ENCODE measurements at regions not wholly inside any gene's neighbourhood (a gene's known extent, or its start where the extent isn't known, plus 50 kb on each side); places are given as distances from the start of the nearest gene placed in this dataset.
"Not testable (repeated sequence)": the region's sequence is repeated elsewhere in the genome, so short reads cannot be mapped to it uniquely, and the experiment has no call there.

DNA sequence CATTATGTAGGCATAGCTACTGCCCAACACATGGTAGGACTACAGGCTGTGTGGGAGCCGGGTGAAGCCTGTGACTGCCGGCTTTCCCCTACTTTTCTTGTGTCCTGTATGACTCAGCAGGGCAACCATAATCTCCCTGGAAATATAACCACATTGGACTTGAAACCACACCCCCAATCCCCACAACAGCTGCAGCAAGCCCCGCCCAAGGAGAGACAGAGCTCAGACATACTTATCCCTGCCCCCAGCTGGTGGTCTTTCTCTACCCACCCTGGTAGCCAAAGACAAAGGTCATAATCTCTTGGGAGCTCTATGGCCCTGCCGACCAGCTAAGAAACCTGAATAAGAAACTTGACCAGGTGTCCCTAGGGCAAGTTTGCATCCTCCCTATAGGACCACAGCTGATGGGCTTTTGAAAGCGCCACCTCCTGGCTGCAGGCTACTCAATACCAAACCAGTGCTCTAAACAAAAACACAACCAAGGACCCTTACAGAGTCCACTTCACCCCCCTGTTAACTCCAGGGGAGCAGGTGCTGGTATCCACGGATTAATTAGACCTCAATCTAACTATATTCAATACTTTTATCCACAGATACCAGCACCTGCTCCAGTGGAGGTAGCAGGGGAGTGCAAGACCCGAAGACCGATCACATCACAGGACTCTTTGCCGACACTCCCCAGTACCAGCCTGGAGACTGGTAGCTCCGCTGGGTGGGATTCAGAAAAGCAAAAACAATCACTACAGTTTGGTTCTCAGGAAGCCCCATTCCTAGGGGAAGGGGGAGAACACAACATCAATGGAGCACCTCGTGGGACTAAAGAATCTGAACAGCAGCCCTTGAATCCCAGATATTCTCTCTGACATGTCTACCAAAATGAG is 91.2 kb downstream of the IRX5 start:
- H3K27me3 ChIP-seq (ENCODE audit: control insufficient read depth, low read length) = no peaks in the 10 kb centered on the region
- H3K4me3 ChIP-seq (ENCODE audit: low read length) = no peak overlapping the region
- H4K20me1 ChIP-seq (ENCODE audit: control insufficient read depth, insufficient read depth, low read depth, low read length) = no peaks in the 10 kb centered on the region
- no peaks in the 10 kb centered on the region for H3K79me2 ChIP-seq (ENCODE audit: control insufficient read depth, low read length)
- H3K9me2 ChIP-seq (replicated peaks; ENCODE audit: control insufficient read depth, low read length) = no peaks in the 10 kb centered on the region
- no peaks in the 10 kb centered on the region for H3F3A ChIP-seq (ENCODE audit: control insufficient read depth, insufficient read depth)
- no peaks in the 10 kb centered on the region for H3K4me1 ChIP-seq (ENCODE audit: control insufficient read depth, low read length)
- H3K27ac ChIP-seq (ENCODE audit: low read depth, low read length) = no peak overlapping the region
- no peak overlapping the region for H3K4me2 ChIP-seq (ENCODE audit: low read length)
- H3K36me3 ChIP-seq (ENCODE audit: control insufficient read depth, low read length) = no peaks in the 10 kb centered on the region
- TF ChIP-seq, protein P1, sequence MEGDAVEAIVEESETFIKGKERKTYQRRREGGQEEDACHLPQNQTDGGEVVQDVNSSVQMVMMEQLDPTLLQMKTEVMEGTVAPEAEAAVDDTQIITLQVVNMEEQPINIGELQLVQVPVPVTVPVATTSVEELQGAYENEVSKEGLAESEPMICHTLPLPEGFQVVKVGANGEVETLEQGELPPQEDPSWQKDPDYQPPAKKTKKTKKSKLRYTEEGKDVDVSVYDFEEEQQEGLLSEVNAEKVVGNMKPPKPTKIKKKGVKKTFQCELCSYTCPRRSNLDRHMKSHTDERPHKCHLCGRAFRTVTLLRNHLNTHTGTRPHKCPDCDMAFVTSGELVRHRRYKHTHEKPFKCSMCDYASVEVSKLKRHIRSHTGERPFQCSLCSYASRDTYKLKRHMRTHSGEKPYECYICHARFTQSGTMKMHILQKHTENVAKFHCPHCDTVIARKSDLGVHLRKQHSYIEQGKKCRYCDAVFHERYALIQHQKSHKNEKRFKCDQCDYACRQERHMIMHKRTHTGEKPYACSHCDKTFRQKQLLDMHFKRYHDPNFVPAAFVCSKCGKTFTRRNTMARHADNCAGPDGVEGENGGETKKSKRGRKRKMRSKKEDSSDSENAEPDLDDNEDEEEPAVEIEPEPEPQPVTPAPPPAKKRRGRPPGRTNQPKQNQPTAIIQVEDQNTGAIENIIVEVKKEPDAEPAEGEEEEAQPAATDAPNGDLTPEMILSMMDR (IDR thresholded peaks at IDR 0.05; ENCODE audit: low read depth, low read length, poor library complexity, severe bottlenecking) = peak; percentile 22
- TF ChIP-seq EZH2phosphoT487 (IDR thresholded peaks at IDR 0.05; ENCODE audit: borderline replicate concordance, low read length) = no peak
- H3K9me3 ChIP-seq (ENCODE audit: control insufficient read depth, insufficient read depth, low read length) = peaks cover 4% of the 10 kb centered on the region; the same call in 1 of the 2 replicates

DNA sequence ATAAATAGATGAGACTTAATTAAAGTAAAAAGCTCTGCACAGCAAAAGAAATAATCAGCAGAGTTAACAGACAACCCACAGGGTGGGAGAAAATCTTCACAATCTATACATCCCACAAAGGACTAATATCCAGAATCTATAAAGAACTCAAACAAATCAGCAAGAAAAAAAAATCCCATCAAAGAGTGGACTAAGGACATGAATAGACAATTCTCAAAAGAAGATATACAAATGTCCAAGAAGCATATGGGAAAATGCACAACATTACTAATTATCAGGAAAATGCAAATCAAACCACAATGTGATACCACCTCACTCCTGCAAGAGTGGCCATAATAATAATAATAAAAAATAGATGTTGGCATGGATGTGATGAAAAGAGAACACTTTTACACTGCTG is 96.6 kb downstream of the IRX5 start:
- H3K79me2 ChIP-seq (ENCODE audit: control insufficient read depth, low read length); H3K9me3 ChIP-seq (ENCODE audit: control insufficient read depth, insufficient read depth, low read length); H3K4me3 ChIP-seq (ENCODE audit: low read length); H3K36me3 ChIP-seq (ENCODE audit: control insufficient read depth, low read length); H3F3A ChIP-seq (ENCODE audit: control insufficient read depth, insufficient read depth); H3K4me2 ChIP-seq (ENCODE audit: low read length); H4K20me1 ChIP-seq (ENCODE audit: control insufficient read depth, insufficient read depth, low read depth, low read length); H3K9me2 ChIP-seq (replicated peaks; ENCODE audit: control insufficient read depth, low read length); H3K27ac ChIP-seq (ENCODE audit: low read depth, low read length); H3K4me1 ChIP-seq (ENCODE audit: control insufficient read depth, low read length); H3K27me3 ChIP-seq (ENCODE audit: control insufficient read depth, low read length): not testable (repeated sequence)

DNA sequence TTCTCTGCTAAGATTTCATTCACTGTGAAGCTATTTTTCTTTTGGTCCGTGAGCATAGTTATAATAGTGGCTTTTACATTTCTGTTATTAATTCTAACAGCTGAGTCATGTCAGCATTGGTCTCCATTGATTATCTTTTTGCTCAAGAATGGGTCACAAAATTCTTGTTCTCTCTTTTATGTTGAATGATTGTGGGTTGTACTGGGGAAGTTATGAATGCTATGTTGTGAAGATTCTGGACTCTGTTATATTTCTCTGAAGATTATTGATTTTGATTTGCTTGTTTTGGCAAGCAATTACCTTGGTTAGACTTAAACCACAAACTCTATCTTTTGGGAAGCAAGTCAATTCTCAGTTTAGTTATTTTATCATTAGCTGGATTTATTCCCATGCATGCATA is 98.8 kb downstream of the IRX5 start:
- Histone ChIP-seq H4K20me1 (ENCODE audit: control insufficient read depth, insufficient read depth, low read depth, low read length) (no peaks in the 10 kb centered on the region), H3K27me3 (ENCODE audit: control insufficient read depth, low read length) (no peaks in the 10 kb centered on the region), H3K79me2 (ENCODE audit: control insufficient read depth, low read length) (no peaks in the 10 kb centered on the region), H3F3A (ENCODE audit: control insufficient read depth, insufficient read depth) (no peaks in the 10 kb centered on the region), H3K36me3 (ENCODE audit: control insufficient read depth, low read length) (no peaks in the 10 kb centered on the region), H3K4me2 (ENCODE audit: low read length) (no peak overlapping the region), H3K4me1 (ENCODE audit: control insufficient read depth, low read length) (no peaks in the 10 kb centered on the region), H3K9me3 (ENCODE audit: control insufficient read depth, insufficient read depth, low read length) (no peaks in the 10 kb centered on the region), H3K9me2 (replicated peaks; ENCODE audit: control insufficient read depth, low read length) (no peaks in the 10 kb centered on the region), H3K4me3 (ENCODE audit: low read length) (no peak overlapping the region), H3K27ac (ENCODE audit: low read depth, low read length) (no peak overlapping the region)
- TF ChIP-seq, protein P1 (IDR thresholded peaks at IDR 0.05; ENCODE audit: low read depth, low read length, poor library complexity, severe bottlenecking) = no peak
- TF ChIP-seq EZH2phosphoT487 (IDR thresholded peaks at IDR 0.05; ENCODE audit: borderline replicate concordance, low read length) = no peak

DNA sequence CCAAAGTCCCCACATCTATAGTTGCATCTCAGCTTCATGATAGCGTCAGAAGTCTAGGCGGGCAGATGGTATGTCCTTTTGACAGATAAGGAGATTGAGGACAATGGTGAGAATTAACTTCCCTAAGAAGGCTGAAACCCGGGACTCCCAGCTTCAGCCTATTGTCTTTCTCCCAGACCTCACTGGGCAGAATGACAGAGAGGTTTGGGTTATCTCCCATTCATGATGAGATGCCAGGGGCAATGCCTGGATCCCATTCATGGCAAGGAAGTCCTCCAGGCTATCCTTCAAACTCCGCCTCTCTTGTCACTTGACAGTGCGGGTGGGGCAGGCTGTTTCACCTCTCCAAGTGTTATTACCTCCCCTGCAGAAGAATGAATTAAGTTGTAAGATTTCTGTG is 100.3 kb downstream of the IRX5 start:
- no peaks in the 10 kb centered on the region for H3K79me2 ChIP-seq (ENCODE audit: control insufficient read depth, low read length)
- no peak for TF ChIP-seq EZH2phosphoT487 (IDR thresholded peaks at IDR 0.05; ENCODE audit: borderline replicate concordance, low read length)
- TF ChIP-seq, protein P1 (IDR thresholded peaks at IDR 0.05; ENCODE audit: low read depth, low read length, poor library complexity, severe bottlenecking) = no peak
- H3K4me1 ChIP-seq (ENCODE audit: control insufficient read depth, low read length) = no peaks in the 10 kb centered on the region
- no peaks in the 10 kb centered on the region for H3F3A ChIP-seq (ENCODE audit: control insufficient read depth, insufficient read depth)
- no peaks in the 10 kb centered on the region for H3K9me2 ChIP-seq (replicated peaks; ENCODE audit: control insufficient read depth, low read length)
- H3K4me3 ChIP-seq (ENCODE audit: low read length) = no peak overlapping the region
- H3K36me3 ChIP-seq (ENCODE audit: control insufficient read depth, low read length) = no peaks in the 10 kb centered on the region
- no peaks in the 10 kb centered on the region for H3K9me3 ChIP-seq (ENCODE audit: control insufficient read depth, insufficient read depth, low read length)
- no peaks in the 10 kb centered on the region for H4K20me1 ChIP-seq (ENCODE audit: control insufficient read depth, insufficient read depth, low read depth, low read length)
- H3K27me3 ChIP-seq (ENCODE audit: control insufficient read depth, low read length) = no peaks in the 10 kb centered on the region
- no peak overlapping the region for H3K27ac ChIP-seq (ENCODE audit: low read depth, low read length)
- H3K4me2 ChIP-seq (ENCODE audit: low read length) = no peak overlapping the region

Data from DOHH2 (cell line).